Calu3 (cell line): ENCODE measurements at regions not wholly inside any gene's neighbourhood (a gene's known extent, or its start where the extent isn't known, plus 50 kb on each side); places are given as distances from the start of the nearest gene placed in this dataset.
"Not testable (repeated sequence)": the region's sequence is repeated elsewhere in the genome, so short reads cannot be mapped to it uniquely, and the experiment has no call there.

ENCODE experiments used
- BruUV-seq: library from RNA; stranded (reverse); fragments of 400-500 nt; replicated peaks from 2 replicates; lab custom pipeline; 2021; lab: Mats Ljungman, UMichigan
- CTCF ChIA-PET: fragments of 300-600 bp; sonication (Branson Sonifier 250); formaldehyde crosslinking; loops from one replicate; lab custom pipeline; 2022; ENCODE audit warnings: antibody characterized with exemption; lab: Charles Lee
- DNase-seq: peaks from one replicate; pipeline ENCODE4 v3.0.0; 2022
- H3K27ac Mint-ChIP-seq: one replicate; pipeline ENCODE4 v1.8.0; 2022; ENCODE audit warnings: mixed read lengths; ENCODE audit not compliant: unreplicated experiment
- H3K27me3 Mint-ChIP-seq: one replicate; pipeline ENCODE4 v1.8.0; 2022; ENCODE audit warnings: mixed read lengths; ENCODE audit not compliant: unreplicated experiment
- H3K36me3 Mint-ChIP-seq: one replicate; pipeline ENCODE4 v1.8.0; 2022; ENCODE audit warnings: mild to moderate bottlenecking, moderate library complexity, mixed read lengths; ENCODE audit not compliant: insufficient read depth, unreplicated experiment
- H3K4me1 Mint-ChIP-seq: one replicate; pipeline ENCODE4 v1.8.0; 2022; ENCODE audit warnings: mild to moderate bottlenecking, low read depth, mixed read lengths; ENCODE audit not compliant: unreplicated experiment
- H3K4me3 Mint-ChIP-seq: one replicate; pipeline ENCODE4 v1.8.0; 2022; ENCODE audit warnings: mild to moderate bottlenecking, low read depth, moderate library complexity, mixed read lengths; ENCODE audit not compliant: unreplicated experiment
- H3K9me3 Mint-ChIP-seq: one replicate; pipeline ENCODE4 v1.8.0; 2022; ENCODE audit warnings: low read depth, mixed read lengths; ENCODE audit not compliant: unreplicated experiment
- intact Hi-C: fragments of 100-400 bp; cut with micrococcal nuclease; formaldehyde crosslinking; loops from one replicate; pipeline ENCODE4 v1.10.0; 2022; ENCODE audit not compliant: unreplicated experiment
- TF ChIP-seq, protein P1 (sequence below): fragments of 200-600 bp; IDR thresholded peaks from one replicate; pipeline ENCODE4 v1.8.0; 2022; ENCODE audit warnings: antibody characterized with exemption; ENCODE audit not compliant: unreplicated experiment

DNA sequence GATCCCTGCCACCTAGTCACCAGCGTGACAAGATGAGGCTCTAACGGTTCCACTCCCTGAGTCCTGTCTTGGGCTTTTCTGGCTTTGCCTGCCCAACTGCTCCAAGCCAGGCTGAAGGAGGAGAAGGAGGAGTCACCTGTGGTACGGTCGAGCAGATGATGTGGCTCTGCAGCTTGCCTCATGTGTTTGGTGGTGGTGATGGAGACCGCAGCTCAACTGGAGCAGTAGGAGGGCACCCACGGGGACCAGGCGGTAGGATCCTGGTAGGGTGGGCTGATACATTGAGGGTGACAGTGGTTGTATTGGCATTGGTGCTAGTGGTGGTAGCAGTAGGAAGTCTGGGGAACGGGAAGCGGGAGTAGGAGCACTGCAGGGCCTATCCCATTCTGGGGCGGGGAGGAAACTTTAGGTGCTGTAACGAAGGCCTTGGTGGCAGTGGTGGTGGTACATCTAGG is 202.8 kb upstream of the WSB1 start:
- no peak for DNase-seq
- Mint-ChIP-seq H3K36me3 (no peaks in the 10 kb centered on the region), H3K9me3 (no peaks in the 10 kb centered on the region), H3K4me1 (no peaks in the 10 kb centered on the region), H3K4me3 (no peak overlapping the region), H3K27me3 (peaks cover 21% of the 10 kb centered on the region), H3K27ac (no peak overlapping the region)
- intact Hi-C loops: loop anchor here (10.0 kb wide), 1 partner anchor 54 kb away; no protein-coding TSS in a partner anchor
- CTCF ChIA-PET: no interaction called here
- BruUV-seq: no TSS peak
- TF ChIP-seq, protein P1, sequence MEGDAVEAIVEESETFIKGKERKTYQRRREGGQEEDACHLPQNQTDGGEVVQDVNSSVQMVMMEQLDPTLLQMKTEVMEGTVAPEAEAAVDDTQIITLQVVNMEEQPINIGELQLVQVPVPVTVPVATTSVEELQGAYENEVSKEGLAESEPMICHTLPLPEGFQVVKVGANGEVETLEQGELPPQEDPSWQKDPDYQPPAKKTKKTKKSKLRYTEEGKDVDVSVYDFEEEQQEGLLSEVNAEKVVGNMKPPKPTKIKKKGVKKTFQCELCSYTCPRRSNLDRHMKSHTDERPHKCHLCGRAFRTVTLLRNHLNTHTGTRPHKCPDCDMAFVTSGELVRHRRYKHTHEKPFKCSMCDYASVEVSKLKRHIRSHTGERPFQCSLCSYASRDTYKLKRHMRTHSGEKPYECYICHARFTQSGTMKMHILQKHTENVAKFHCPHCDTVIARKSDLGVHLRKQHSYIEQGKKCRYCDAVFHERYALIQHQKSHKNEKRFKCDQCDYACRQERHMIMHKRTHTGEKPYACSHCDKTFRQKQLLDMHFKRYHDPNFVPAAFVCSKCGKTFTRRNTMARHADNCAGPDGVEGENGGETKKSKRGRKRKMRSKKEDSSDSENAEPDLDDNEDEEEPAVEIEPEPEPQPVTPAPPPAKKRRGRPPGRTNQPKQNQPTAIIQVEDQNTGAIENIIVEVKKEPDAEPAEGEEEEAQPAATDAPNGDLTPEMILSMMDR: no peak

GRCh38 chr17:27094179-27094578 is 199.7 kb upstream of the WSB1 start:
- H3K27me3 Mint-ChIP-seq, H3K4me1 Mint-ChIP-seq, BruUV-seq, H3K9me3 Mint-ChIP-seq, H3K36me3 Mint-ChIP-seq, H3K4me3 Mint-ChIP-seq, DNase-seq, H3K27ac Mint-ChIP-seq, CTCF ChIA-PET: not testable (repeated sequence)
- intact Hi-C loops: loop anchor here (10.0 kb wide), 1 partner anchor 51 kb away; no protein-coding TSS in a partner anchor

DNA sequence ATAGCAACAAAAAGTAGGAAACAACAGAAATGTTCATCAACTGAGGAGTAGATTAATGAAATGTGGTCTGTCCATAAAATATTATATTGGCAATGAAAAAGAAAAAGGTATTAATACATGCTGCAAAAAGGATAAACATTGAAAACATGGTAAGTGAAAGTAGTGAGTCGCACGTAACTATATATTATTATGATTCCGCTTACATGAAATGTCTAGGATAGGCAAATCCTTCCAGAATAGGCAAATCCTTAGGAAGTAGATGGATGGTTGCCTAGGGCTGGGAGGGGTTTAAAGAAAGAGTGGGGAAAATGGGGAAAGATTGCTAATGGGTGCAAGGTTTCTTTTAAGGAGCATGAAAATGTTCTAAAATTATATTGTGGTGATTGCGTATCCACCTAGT is 198.1 kb upstream of the WSB1 start:
- H3K27me3 Mint-ChIP-seq, H3K4me1 Mint-ChIP-seq, DNase-seq, H3K27ac Mint-ChIP-seq, CTCF ChIA-PET, BruUV-seq, H3K4me3 Mint-ChIP-seq, H3K36me3 Mint-ChIP-seq, H3K9me3 Mint-ChIP-seq: not testable (repeated sequence)
- intact Hi-C loops: loop anchor here (10.0 kb wide), 1 partner anchor 49 kb away; no protein-coding TSS in a partner anchor

DNA sequence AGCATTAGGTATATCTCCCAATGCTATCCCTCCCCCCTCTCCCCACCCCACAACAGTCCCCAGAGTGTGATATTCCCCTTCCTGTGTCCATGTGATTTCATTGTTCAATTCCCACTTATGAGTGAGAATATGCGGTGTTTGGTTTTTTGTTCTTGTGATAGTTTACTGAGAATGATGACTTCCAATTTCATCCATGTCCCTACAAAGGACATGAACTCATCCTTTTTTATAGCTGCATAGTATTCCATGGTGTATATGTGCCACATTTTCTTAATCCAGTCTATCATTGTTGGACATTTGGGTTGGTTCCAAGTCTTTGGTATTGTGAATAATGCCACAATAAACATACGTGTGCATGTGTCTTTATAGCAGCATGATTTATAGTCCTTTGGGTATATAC is 194.6 kb upstream of the WSB1 start:
- intact Hi-C loops: loop anchor here (10.0 kb wide), 1 partner anchor 46 kb away; no protein-coding TSS in a partner anchor
- H3K4me3 Mint-ChIP-seq, H3K27ac Mint-ChIP-seq, CTCF ChIA-PET, H3K27me3 Mint-ChIP-seq, H3K9me3 Mint-ChIP-seq, H3K4me1 Mint-ChIP-seq, H3K36me3 Mint-ChIP-seq, DNase-seq, BruUV-seq: not testable (repeated sequence)

GRCh38 chr17:27104605-27105221 is 189.2 kb upstream of the WSB1 start:
- BruUV-seq, H3K4me3 Mint-ChIP-seq, DNase-seq, intact Hi-C loops, H3K4me1 Mint-ChIP-seq, H3K9me3 Mint-ChIP-seq, H3K27ac Mint-ChIP-seq, CTCF ChIA-PET, H3K36me3 Mint-ChIP-seq, H3K27me3 Mint-ChIP-seq: not testable (repeated sequence)

DNA sequence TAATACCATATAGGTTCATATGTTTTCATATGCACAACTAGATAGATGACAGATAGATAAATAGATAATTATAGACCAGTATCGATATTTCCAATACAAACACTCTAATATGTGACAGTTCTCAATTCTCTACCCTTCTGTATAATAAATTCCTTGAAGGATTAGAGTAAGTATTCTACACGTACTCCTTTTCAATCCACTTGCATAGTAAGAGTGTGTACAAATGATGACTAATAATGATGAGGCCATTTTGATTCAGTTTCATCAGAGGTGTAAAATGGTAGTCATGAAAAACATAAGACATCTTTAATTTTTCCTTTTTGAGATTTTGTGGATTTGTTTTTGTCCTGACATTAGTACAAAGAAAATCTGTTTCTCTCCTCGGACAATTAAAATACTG is 188.3 kb upstream of the WSB1 start:
- TF ChIP-seq, protein P1: no peak
- no peaks in the 10 kb centered on the region for H3K4me1 Mint-ChIP-seq
- no peaks in the 10 kb centered on the region for H3K9me3 Mint-ChIP-seq
- no peak overlapping the region for H3K27ac Mint-ChIP-seq
- CTCF ChIA-PET: no interaction called here
- DNase-seq: no peak
- no peak overlapping the region for H3K4me3 Mint-ChIP-seq
- H3K36me3 Mint-ChIP-seq: no peaks in the 10 kb centered on the region
- intact Hi-C loops: no loop called here
- no peaks in the 10 kb centered on the region for H3K27me3 Mint-ChIP-seq
- no TSS peak for BruUV-seq
